Neural crest cell (in vitro differentiated cells): ENCODE measurements at regions not wholly inside any gene's neighbourhood (a gene's known extent, or its start where the extent isn't known, plus 50 kb on each side); places are given as distances from the start of the nearest gene placed in this dataset.

Experiments used
- DNase-seq: peaks from one replicate; pipeline ENCODE4 v3.0.0; 2021; ENCODE audit warnings: low read depth, mixed read lengths, low spot score
- H3K27ac Mint-ChIP-seq: one replicate; pipeline ENCODE4 v1.8.0; 2021; ENCODE audit warnings: mild to moderate bottlenecking, mixed read lengths; ENCODE audit not compliant: unreplicated experiment
- H3K27me3 Mint-ChIP-seq: 2 replicates; pipeline ENCODE4 v1.8.0; 2021; ENCODE audit warnings: low read depth, mild to moderate bottlenecking, mixed read lengths
- H3K36me3 Mint-ChIP-seq: 2 replicates; pipeline ENCODE4 v1.8.0; 2021; ENCODE audit warnings: low read depth, mild to moderate bottlenecking, mixed read lengths
- H3K4me1 Mint-ChIP-seq: 2 replicates; pipeline ENCODE4 v1.8.0; 2021; ENCODE audit warnings: mixed read lengths
- H3K4me3 Mint-ChIP-seq: one replicate; pipeline ENCODE4 v1.8.0; 2021; ENCODE audit warnings: mild to moderate bottlenecking, mixed read lengths
- H3K9me3 Mint-ChIP-seq: 2 replicates; pipeline ENCODE4 v1.8.0; 2021; ENCODE audit warnings: mixed read lengths
- TF ChIP-seq, protein P1 (sequence below): fragments of 200-600 bp; sonication (generic); conservative IDR thresholded peaks from 2 replicates; pipeline ENCODE4 v1.5.0; 2021; ENCODE audit warnings: antibody characterized with exemption, mild to moderate bottlenecking

- peaks cover 31% of the 10 kb centered on the region for H3K27me3 Mint-ChIP-seq
- no peak overlapping the region for H3K27ac Mint-ChIP-seq
- no peaks in the 10 kb centered on the region for H3K36me3 Mint-ChIP-seq
- no peak for DNase-seq
- TF ChIP-seq, protein P1, sequence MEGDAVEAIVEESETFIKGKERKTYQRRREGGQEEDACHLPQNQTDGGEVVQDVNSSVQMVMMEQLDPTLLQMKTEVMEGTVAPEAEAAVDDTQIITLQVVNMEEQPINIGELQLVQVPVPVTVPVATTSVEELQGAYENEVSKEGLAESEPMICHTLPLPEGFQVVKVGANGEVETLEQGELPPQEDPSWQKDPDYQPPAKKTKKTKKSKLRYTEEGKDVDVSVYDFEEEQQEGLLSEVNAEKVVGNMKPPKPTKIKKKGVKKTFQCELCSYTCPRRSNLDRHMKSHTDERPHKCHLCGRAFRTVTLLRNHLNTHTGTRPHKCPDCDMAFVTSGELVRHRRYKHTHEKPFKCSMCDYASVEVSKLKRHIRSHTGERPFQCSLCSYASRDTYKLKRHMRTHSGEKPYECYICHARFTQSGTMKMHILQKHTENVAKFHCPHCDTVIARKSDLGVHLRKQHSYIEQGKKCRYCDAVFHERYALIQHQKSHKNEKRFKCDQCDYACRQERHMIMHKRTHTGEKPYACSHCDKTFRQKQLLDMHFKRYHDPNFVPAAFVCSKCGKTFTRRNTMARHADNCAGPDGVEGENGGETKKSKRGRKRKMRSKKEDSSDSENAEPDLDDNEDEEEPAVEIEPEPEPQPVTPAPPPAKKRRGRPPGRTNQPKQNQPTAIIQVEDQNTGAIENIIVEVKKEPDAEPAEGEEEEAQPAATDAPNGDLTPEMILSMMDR, result no peak
- H3K9me3 Mint-ChIP-seq, result no peaks in the 10 kb centered on the region
- H3K4me1 Mint-ChIP-seq, result peaks cover 33% of the 10 kb centered on the region
- H3K4me3 Mint-ChIP-seq, result no peak overlapping the region
These were observed 319.6 kb downstream of the ZNF536 start for GRCh38 chr19:30691819-30692166.

DNA sequence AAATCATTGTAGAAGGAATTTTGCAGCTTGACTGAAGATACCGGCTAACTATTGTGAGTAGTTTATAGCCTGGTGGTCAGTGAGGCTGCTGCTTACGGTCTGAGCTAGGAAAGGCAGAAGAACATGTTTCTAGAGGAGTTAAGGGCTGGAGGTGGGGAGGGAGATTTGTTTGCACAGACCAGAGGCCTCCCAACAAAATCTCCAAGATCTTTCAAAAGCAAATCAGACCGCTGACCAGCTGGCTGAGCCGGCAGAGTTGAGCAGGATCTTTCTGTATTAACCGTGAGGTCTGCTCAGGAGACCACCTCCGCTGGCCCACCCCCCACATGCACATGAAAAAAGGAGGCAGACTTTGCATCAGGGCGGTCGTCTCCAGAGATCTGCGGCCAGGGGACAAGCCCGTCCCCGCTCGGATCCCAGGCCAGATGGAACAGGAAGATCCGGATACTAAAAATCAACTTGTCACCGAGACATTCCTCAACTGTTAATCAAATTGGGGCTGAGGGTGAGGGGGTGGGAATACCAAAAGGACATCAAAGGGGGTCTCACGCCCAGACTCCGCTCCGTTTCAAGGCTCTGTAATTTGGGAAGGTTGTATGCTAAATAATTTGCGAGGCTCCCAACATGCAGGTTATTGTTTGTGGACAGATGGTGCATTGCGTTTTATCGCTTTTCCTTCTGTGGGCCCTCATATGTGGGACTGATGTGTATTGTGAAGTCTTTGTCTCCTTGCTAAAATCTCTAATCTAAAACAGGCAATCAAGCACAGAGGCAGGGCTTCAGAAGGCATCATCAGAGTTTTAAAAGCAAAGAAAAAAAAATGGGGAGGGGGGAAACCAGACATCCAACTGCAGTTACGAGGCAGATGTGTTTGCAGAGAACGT, 319.0 kb downstream of the ZNF536 start:
- H3K36me3 Mint-ChIP-seq, result no peaks in the 10 kb centered on the region
- TF ChIP-seq, protein P1, result no peak
- H3K4me3 Mint-ChIP-seq, result no peak overlapping the region
- peak overlapping the region; percentile 32 for H3K27ac Mint-ChIP-seq
- DNase-seq, result no peak
- H3K27me3 Mint-ChIP-seq, result peaks cover 28% of the 10 kb centered on the region
- no peaks in the 10 kb centered on the region for H3K9me3 Mint-ChIP-seq
- peaks cover 28% of the 10 kb centered on the region for H3K4me1 Mint-ChIP-seq

DNA sequence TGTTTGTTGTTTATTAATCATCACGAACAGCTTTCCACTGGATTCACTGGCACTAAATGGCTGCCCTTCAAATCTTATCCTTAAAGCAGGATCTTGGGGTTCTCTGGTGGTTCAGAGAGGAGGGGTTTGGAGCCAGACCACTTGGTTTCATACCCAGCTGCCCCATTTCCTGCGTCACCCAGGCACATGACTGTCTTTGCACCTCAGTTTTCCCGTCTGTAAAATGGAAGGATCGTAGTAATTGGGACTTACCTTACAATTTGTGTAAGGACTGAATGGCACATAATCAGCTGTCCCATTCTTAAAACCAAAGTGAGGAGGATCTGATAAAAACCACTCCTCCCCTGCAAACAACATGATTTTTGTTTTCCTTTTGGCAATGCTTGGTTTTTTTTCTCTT, 318.3 kb downstream of the ZNF536 start:
- Mint-ChIP-seq H3K4me1 (peaks cover 28% of the 10 kb centered on the region), H3K27me3 (peaks cover 28% of the 10 kb centered on the region), H3K9me3 (no peaks in the 10 kb centered on the region), H3K27ac (no peak overlapping the region), H3K36me3 (no peaks in the 10 kb centered on the region), H3K4me3 (no peak overlapping the region)
- TF ChIP-seq, protein P1, result no peak
- no peak for DNase-seq

DNA sequence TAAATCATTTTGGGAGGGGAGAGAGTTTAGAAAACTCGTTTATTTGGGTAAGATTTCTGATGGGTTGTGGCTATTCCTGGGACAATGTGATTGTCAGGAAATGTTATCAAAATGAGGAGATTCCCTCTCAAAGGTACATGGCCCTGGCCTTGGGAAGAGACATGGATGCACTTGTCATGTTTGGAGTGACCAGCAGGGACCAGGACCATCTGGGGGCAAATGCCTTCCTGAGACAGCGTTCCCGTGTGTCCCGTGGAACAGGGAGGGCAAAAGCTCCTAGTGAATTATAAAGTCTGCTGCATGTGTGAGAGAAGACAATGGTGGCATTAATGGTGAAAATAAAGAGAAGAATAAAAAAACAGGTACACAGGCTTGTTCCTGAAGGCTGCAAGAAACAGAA, 317.3 kb downstream of the ZNF536 start:
- TF ChIP-seq, protein P1, result no peak
- H3K9me3 Mint-ChIP-seq, result no peaks in the 10 kb centered on the region
- no peak for DNase-seq
- H3K4me1 Mint-ChIP-seq, result peaks cover 28% of the 10 kb centered on the region
- H3K4me3 Mint-ChIP-seq, result no peak overlapping the region
- H3K36me3 Mint-ChIP-seq, result no peaks in the 10 kb centered on the region
- H3K27me3 Mint-ChIP-seq, result peaks cover 28% of the 10 kb centered on the region
- no peak overlapping the region for H3K27ac Mint-ChIP-seq

GRCh38 chr19:30688696-30689095, 316.5 kb downstream of the ZNF536 start:
- no peak for DNase-seq
- Mint-ChIP-seq H3K36me3 (no peaks in the 10 kb centered on the region), H3K27ac (no peak overlapping the region), H3K4me3 (no peak overlapping the region), H3K27me3 (peaks cover 28% of the 10 kb centered on the region), H3K4me1 (peaks cover 28% of the 10 kb centered on the region), H3K9me3 (no peaks in the 10 kb centered on the region)
- TF ChIP-seq, protein P1, result no peak
